HCT116 (cell line): ENCODE measurements at regions not wholly inside any gene's neighbourhood (a gene's known extent, or its start where the extent isn't known, plus 50 kb on each side); places are given as distances from the start of the nearest gene placed in this dataset.

Experiments used
- ATAC-seq: fragments of 200-7000 bp; cut with Tn5 transposase; 2 replicates; pipeline ENCODE4 v1.9.1; 2020; ENCODE audit warnings: mild to moderate bottlenecking, moderate library complexity
- BruUV-seq: library from RNA; stranded (reverse); fragments of 400-500 nt; replicated peaks from 2 replicates; lab custom pipeline; 2021; lab: Mats Ljungman, UMichigan
- CTCF ChIA-PET: fragments of 300-600 bp; sonication (Branson Sonifier 250); formaldehyde crosslinking; loops from one replicate; lab custom pipeline; 2021; ENCODE audit warnings: antibody characterized with exemption; lab: Charles Lee
- POLR2A ChIA-PET: fragments of 300-600, 350-600 bp; sonication (Branson Sonifier 250); formaldehyde crosslinking; loops from one replicate; lab custom pipeline; 2021; ENCODE audit warnings: antibody characterized with exemption; lab: Charles Lee
- RAD21 ChIA-PET, 2 experiments: fragments of 300-600 bp; sonication (Branson Sonifier 250); formaldehyde crosslinking; loops; one replicate each; lab custom pipeline; 2023; ENCODE audit warnings: low total read pairs in 2 of 2; ENCODE audit not compliant: uncharacterized antibody in 2 of 2, unreplicated experiment in 2 of 2, low non-redundant PET in 1 of 2; lab: Charles Lee
- DNase-seq: peaks from one replicate; pipeline ENCODE4 v3.0.0-alpha.2; 2010; ENCODE audit warnings: low read depth, low spot score
- H2AFZ ChIP-seq: fragments of 200-600 bp; shearing (Covaris generic), sonication (generic); 2 replicates; pipeline ENCODE4 v1.6.1; 2017; ENCODE audit warnings: low read depth, mixed run types, mixed read lengths, antibody characterized with exemption, low read length; ENCODE audit not compliant: poor library complexity, severe bottlenecking
- H3K27ac ChIP-seq: 2 replicates; pipeline ENCODE4 v1.5.1; 2012; ENCODE audit warnings: low read depth, low read length
- H3K27me3 ChIP-seq: fragments of 200-600 bp; sonication (generic); 2 replicates; pipeline ENCODE4 v1.6.1; 2016; ENCODE audit warnings: mixed run types, low read length, mixed read lengths; ENCODE audit not compliant: insufficient read depth
- H3K36me3 ChIP-seq, 2 experiments: fragments of 200-500 bp in 1 of 2; fragments of 200-600 bp in 1 of 2; sonication (Bioruptor generic) in 1 of 2; sonication (generic) in 1 of 2; 2 replicates each; pipeline versions ENCODE4 v1.5.1 to v1.6.1; 2014 to 2016; ENCODE audit warnings: low read length in 2 of 2, inconsistent platforms in 1 of 2, mixed read lengths in 1 of 2, mixed run types in 1 of 2; ENCODE audit not compliant: insufficient read depth in 2 of 2, control insufficient read depth in 1 of 2
- H3K4me1 ChIP-seq, 2 experiments: fragments of 200-600 bp in 1 of 2; sonication (generic) in 1 of 2; 2 replicates each; pipeline versions ENCODE4 v1.5.1 to v1.6.1; 2012 to 2017; ENCODE audit warnings: low read length in 2 of 2, inconsistent platforms in 1 of 2, mild to moderate bottlenecking in 1 of 2, mixed read lengths in 1 of 2, mixed run types in 1 of 2, moderate library complexity in 1 of 2; ENCODE audit not compliant: insufficient read depth in 2 of 2, control insufficient read depth in 1 of 2
- H3K4me2 ChIP-seq: fragments of 200-600 bp; sonication (generic); 2 replicates; pipeline ENCODE4 v1.6.1; 2017; ENCODE audit warnings: mixed run types, low read length, mixed read lengths
- H3K4me3 ChIP-seq, 2 experiments: fragments of 200-600 bp in 1 of 2; sonication (generic) in 1 of 2; replicated peaks in 1 of 2; 2 replicates each; pipeline ENCODE4 v1.5.1; 2011 to 2016; ENCODE audit warnings: low read length in 2 of 2, control low read depth in 1 of 2, low read depth in 1 of 2, mild to moderate bottlenecking in 1 of 2, mixed read lengths in 1 of 2, mixed run types in 1 of 2
- H3K79me2 ChIP-seq: fragments of 200-600 bp; sonication (generic); 2 replicates; pipeline ENCODE4 v1.6.1; 2017; ENCODE audit warnings: mild to moderate bottlenecking, mixed run types, low read length, moderate library complexity, mixed read lengths; ENCODE audit not compliant: insufficient read depth
- H3K9ac ChIP-seq: fragments of 200-600 bp; sonication (generic); 2 replicates; pipeline ENCODE4 v1.6.1; 2016; ENCODE audit warnings: low read length, mixed read lengths
- H3K9me2 ChIP-seq: fragments of 200-600 bp; sonication (generic), shearing (Covaris generic); 2 replicates; pipeline ENCODE4 v1.6.1; 2017; ENCODE audit warnings: mixed run types, mild to moderate bottlenecking, moderate library complexity; ENCODE audit not compliant: insufficient read depth
- H3K9me3 ChIP-seq, 2 experiments: fragments of 200-500 bp in 1 of 2; fragments of 200-600 bp in 1 of 2; sonication (Bioruptor generic) in 1 of 2; sonication (generic) in 1 of 2; 2 replicates each; pipeline ENCODE4 v1.6.1; 2014 to 2017; ENCODE audit warnings: low read length in 2 of 2, mixed read lengths in 2 of 2, inconsistent platforms in 1 of 2, low read depth in 1 of 2, mild to moderate bottlenecking in 1 of 2, mixed run types in 1 of 2, moderate library complexity in 1 of 2; ENCODE audit not compliant: control insufficient read depth in 1 of 2, insufficient read depth in 1 of 2
- H4K20me1 ChIP-seq: fragments of 200-600 bp; sonication (generic), shearing (Covaris generic); 2 replicates; pipeline ENCODE4 v1.6.1; 2017; ENCODE audit warnings: mixed run types, mild to moderate bottlenecking, moderate library complexity; ENCODE audit not compliant: insufficient read depth
- ATF3 ChIP-seq: IDR thresholded peaks from 2 replicates; pipeline ENCODE4 v1.6.1; 2012
- CBX3 ChIP-seq: IDR thresholded peaks from 2 replicates; pipeline ENCODE4 v1.6.1; 2012; ENCODE audit warnings: low read depth
- CEBPB ChIP-seq: IDR thresholded peaks from 2 replicates; pipeline ENCODE4 v1.6.1; 2012; ENCODE audit warnings: low read depth
- CTCF ChIP-seq, 3 experiments: fragments of 200-600 bp in 1 of 3; sonication (generic) in 1 of 3; IDR thresholded peaks in 2 of 3; conservative IDR thresholded peaks in 1 of 3; 2 replicates each; pipeline ENCODE4 v1.5.1; 2012 to 2017; ENCODE audit warnings: low read depth in 2 of 3, low read length in 2 of 3, antibody characterized with exemption in 1 of 3, borderline replicate concordance in 1 of 3, control low read depth in 1 of 3, mild to moderate bottlenecking in 1 of 3, mixed read lengths in 1 of 3, mixed run types in 1 of 3, moderate library complexity in 1 of 3; ENCODE audit not compliant: insufficient read depth in 1 of 3
- EGR1 ChIP-seq: IDR thresholded peaks from 2 replicates; pipeline ENCODE4 v1.6.1; 2012; ENCODE audit warnings: low read depth
- EZH2phosphoT487 ChIP-seq: fragments of 200-600 bp; IDR thresholded peaks from 2 replicates; pipeline ENCODE4 v1.6.1; 2018; ENCODE audit warnings: antibody characterized with exemption, borderline replicate concordance
- FOSL1 ChIP-seq: IDR thresholded peaks from 2 replicates; pipeline ENCODE4 v1.6.1; 2012; ENCODE audit warnings: low read depth
- JUND ChIP-seq: IDR thresholded peaks from 2 replicates; pipeline ENCODE4 v1.6.1; 2012
- MAX ChIP-seq: IDR thresholded peaks from 2 replicates; pipeline ENCODE4 v1.6.1; 2012
- POLR2A ChIP-seq: IDR thresholded peaks from 2 replicates; pipeline ENCODE4 v1.7.0; 2011; ENCODE audit warnings: borderline replicate concordance; ENCODE audit not compliant: insufficient read depth, insufficient read length; ENCODE audit errors: extremely low read depth
- RAD21 ChIP-seq: IDR thresholded peaks from 2 replicates; pipeline ENCODE4 v1.6.1; 2012; ENCODE audit warnings: low read depth, mild to moderate bottlenecking
- REST ChIP-seq: IDR thresholded peaks from 2 replicates; pipeline ENCODE4 v1.6.1; 2012; ENCODE audit warnings: low read depth
- SIN3A ChIP-seq: IDR thresholded peaks from 2 replicates; pipeline ENCODE4 v1.6.1; 2012; ENCODE audit warnings: low read depth
- YY1 ChIP-seq: IDR thresholded peaks from 2 replicates; pipeline ENCODE4 v1.6.1; 2011; ENCODE audit warnings: low read length, low read depth, moderate library complexity, mild to moderate bottlenecking; ENCODE audit not compliant: insufficient replicate concordance; ENCODE audit errors: extremely low read depth
- ZBTB33 ChIP-seq: IDR thresholded peaks from 2 replicates; pipeline ENCODE4 v1.6.1; 2011; ENCODE audit warnings: mild to moderate bottlenecking, low read length, moderate library complexity; ENCODE audit not compliant: insufficient replicate concordance; ENCODE audit errors: extremely low read depth
- ZFX ChIP-seq: fragments of 450-650 bp; IDR thresholded peaks from 2 replicates; pipeline ENCODE4 v1.6.1; 2017
- intact Hi-C: fragments of 100-400 bp; cut with micrococcal nuclease; formaldehyde crosslinking; loops from 2 replicates; pipeline ENCODE4 v1.10.0; 2022

- DNase-seq, result no peak
- Histone ChIP-seq H3K4me1 (no peaks in the 10 kb centered on the region), H3K36me3 (no peaks in the 10 kb centered on the region), H3K4me2 (no peak overlapping the region), H3K27me3 (no peaks in the 10 kb centered on the region), H3K9me2 (no peaks in the 10 kb centered on the region), H3K9ac (no peak overlapping the region), H3K79me2 (no peaks in the 10 kb centered on the region), H3K9me3 (peaks cover 0 to 17% of the 10 kb centered on the region in 2 experiments; a peak in 2 of 4 replicates), H3K27ac (no peak overlapping the region), H3K4me3 (no peak overlapping the region), H2AFZ (no peak overlapping the region), H4K20me1 (no peaks in the 10 kb centered on the region)
- intact Hi-C loops, result no loop called here
- TF ChIP-seq MAX, result no peak
- TF ChIP-seq EZH2phosphoT487, result no peak
- no peak for TF ChIP-seq JUND
- no peak for TF ChIP-seq SIN3A
- TF ChIP-seq EGR1, result no peak
- no peak for TF ChIP-seq YY1
- TF ChIP-seq RAD21, result no peak
- TF ChIP-seq ATF3, result no peak
- no peak for TF ChIP-seq REST
- no peak for TF ChIP-seq CBX3
- no peak for TF ChIP-seq CTCF (IDR thresholded peaks at IDR 0.05 in 2 of 3, conservative IDR thresholded peaks at IDR 0.05 in 1 of 3; ENCODE audit: borderline replicate concordance in 1 of 3, insufficient read depth in 1 of 3, low read depth in 2 of 3, low read length in 2 of 3)
- TF ChIP-seq POLR2A, result no peak
- no peak for TF ChIP-seq ZFX
- TF ChIP-seq ZBTB33, result no peak
- TF ChIP-seq FOSL1, result no peak
- no peak for TF ChIP-seq CEBPB
- POLR2A ChIA-PET, result no interaction called here
- RAD21 ChIA-PET, result no interaction called here
- no peak for ATAC-seq
- CTCF ChIA-PET, result no interaction called here
- no TSS peak for BruUV-seq
Measured at GRCh38 chr14:28493516-28493915, 273.1 kb upstream of the FOXG1 start.
